Right forelimb (tissue), 1 donor: ENCODE measurements at regions not wholly inside any gene's neighbourhood (a gene's known extent, or its start where the extent isn't known, plus 50 kb on each side); places are given as distances from the start of the nearest gene placed in this dataset.

ENCODE experiments used
- DNase-seq: peaks from one replicate; pipeline ENCODE4 v3.0.0-alpha.2; 2018

DNA sequence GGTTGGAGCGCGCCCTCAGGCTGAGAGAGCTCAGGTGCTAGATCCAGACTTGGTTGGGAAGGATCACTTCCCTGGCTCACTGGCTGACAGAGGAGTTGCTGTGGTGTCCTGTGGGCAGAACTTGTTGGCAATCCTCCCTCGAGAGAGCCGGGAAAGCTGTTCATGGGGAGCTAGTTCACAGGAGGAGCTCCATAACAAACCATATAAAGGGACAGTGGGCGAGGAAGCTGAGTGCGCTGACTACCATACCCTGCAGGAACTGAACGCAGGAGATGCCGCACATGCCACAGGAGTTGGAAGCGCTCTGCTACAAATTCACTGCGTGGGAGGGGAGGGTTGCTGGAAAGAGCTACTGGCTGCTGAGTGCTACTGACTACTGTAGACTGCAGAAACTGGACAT, 243.2 kb downstream of the OGFRL1 start:
- DNase-seq, result no peak

DNA sequence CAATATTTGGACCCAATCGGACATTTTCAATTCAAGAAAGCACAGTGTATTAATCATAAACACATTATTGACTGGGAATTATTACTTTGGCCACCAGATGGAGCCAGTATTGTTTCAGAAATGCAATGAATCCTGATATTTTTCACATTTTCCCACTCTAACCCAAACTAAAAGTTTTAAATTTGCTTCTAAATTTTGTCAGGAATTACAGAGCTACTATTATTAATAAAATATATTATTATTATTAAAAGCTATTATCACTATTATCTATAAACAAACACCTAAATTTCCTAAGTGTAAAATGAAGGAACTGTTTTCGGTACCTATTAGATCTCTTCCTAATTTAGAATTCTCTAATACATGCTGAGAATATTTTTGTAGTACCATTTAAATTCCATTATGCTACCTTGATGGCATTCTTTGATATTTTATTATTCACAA, 245.3 kb downstream of the OGFRL1 start:
- DNase-seq, result no peak

DNA sequence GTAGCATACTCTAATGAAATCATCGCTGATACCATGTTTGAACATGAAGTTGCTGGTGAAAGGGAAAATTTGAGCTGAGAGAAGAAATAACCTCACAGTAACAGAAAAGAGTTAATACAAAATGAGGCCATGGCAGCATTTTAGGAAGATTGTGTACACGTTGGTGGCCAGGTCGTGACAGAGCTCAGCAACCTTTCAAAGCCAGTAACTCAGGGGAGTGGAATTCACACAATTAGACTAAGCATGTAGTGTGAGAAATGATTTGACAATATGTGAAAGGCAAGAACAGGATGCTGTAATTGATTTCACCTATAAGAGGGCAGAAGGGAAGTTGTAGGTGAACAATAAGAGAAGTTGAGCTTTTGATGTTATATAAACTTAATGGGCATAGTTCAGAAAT, 246.3 kb downstream of the OGFRL1 start:
- no peak for DNase-seq

DNA sequence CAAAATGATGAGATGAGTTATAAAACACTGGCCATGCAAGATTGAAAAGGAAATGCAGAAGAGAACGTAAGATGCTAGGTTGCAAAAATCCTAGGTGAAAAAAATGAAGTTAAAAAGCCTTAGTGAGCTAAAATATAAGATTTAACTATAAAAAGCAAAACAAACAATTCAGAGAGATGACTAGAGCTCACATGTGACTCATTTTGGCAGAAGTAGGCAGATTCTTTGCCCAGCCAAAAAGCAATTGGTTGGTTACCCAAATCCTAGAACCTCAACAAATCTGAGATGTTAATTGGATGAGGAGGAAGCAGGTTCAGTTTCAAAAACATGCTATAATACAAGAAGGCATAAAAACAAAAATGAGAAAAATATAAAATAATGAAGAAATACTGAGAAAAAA, 249.1 kb downstream of the OGFRL1 start:
- no peak for DNase-seq

DNA sequence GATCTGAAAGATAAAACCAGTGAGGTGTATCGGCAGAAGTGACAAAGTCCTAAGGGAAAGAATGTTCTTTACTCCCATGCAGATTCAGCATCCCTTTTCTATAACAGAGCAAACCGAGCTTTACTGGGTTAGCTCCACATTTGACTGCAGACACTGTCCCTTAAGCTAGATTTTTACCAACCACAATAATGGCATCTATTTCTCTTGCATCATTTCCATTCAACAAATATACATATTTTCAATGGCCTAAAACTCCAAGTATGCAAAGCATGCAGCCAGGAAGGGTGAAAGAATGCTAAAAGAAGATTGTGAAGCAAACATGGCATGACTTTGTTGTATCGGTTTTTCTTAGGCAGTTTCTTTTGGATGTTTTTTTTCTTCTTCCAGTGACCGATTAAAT, 255.4 kb downstream of the OGFRL1 start:
- DNase-seq, result no peak

DNA sequence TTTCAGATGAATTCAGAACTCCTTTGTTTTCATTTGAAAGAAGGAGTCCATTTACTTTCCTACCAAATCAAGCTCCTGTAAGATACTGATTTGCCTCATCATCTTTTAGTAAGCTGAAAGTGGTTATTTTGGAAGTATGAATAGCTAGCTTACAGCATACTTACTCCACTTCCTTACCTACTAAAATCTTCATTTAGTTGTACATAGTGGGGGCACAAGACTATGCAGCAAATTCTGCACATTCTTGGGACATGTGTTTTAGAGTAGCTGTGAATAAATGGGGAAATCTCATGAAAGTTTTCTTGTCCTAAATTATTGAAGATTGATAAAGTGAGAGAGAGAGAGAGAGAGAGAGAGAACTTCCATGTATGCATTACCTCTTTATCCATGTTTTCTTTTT, 256.3 kb downstream of the OGFRL1 start:
- no peak for DNase-seq

DNA sequence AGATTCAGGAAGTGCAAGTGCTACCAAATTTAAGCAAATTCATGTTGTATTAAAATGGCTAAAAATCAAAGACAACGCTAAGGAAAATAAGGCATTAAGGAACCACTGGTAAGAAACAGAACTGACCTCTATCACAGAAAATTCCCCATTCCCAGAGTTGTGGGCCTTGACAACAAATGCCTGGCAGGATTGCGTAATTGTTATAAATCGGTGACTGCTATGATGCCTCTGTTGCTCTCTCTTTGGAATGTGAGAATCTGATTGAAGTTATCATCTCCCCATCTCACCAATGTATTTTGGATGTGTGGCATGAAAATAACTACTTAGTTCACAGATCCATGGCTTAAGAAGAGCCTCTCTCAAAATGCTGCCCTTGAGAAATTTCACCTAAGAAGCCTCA, 257.3 kb downstream of the OGFRL1 start:
- no peak for DNase-seq

DNA sequence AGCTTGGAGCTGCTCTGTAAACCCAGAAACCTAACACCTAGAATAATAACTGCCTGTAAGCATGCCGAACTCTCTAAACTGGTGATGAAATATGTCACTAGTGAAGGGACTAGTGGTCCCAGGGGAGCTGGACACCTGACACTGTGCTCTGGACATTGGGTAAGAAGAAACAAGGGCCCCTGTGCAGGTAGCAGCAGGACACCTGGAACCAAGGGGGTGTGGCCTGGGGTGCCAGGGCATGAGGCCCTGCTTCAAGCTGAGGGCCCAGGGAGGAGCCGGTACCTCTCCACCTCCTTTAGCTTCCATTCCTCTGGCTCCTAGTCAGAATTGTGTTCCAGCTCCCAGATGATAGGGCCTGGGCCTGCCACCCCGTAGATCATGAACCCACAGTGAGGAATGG, 263.2 kb downstream of the OGFRL1 start:
- DNase-seq, result no peak

DNA sequence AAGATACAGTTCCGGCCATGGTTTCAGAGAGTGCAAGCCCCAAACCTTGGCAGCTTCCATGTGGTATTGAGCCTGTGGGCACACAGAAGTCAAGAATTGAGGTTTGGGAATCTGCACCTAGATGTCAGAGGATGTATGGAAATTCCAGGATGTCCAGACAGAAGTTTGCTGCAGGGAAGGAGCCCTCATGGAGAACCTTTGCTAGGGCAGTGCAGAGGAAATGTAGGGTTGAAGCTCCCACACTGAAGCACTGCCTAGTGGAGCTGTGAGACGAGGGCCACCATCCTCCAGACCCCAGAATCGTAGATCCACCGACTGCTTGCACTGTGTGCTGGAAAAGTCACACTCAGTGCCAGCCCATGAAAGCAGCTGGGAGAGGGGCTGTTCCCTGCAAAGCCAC, 267.5 kb downstream of the OGFRL1 start:
- DNase-seq, result no peak

DNA sequence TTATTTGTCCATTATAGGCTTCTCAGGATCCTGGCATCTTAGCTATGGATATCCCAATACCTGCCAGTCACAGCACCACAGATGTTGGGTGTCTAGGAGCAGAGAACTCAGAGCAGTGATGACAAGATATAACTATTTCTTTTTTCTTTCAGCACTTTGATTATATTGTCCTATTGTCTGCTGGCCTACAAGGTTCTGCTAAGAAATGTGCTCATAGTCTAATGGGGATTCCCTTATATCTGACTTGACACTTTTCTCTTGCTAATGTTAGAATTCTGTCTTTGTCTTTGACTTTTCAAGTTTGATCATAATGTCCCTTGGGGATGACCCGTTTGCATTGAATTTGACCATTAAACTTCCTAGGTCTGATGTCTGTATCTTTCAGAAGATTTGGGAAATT, 270.4 kb downstream of the OGFRL1 start:
- DNase-seq, result no peak

DNA sequence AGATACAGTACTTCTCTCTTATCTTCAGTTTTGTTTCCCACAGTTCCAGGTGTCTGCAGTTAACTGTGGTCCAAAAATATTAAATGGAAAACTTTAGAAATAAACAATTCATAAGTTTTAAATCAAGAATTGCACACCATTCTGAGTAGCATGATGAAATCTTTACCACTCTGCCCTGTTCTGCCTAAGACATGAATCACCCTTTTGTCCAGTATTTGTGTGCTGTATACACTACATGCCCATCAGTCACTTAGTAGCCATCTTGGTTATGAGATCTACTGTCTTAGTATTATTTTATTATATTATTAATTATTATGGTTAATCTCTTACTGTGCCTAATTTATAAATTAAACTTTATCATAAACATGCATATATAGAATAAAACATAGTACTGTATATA, 279.0 kb downstream of the OGFRL1 start:
- no peak for DNase-seq

DNA sequence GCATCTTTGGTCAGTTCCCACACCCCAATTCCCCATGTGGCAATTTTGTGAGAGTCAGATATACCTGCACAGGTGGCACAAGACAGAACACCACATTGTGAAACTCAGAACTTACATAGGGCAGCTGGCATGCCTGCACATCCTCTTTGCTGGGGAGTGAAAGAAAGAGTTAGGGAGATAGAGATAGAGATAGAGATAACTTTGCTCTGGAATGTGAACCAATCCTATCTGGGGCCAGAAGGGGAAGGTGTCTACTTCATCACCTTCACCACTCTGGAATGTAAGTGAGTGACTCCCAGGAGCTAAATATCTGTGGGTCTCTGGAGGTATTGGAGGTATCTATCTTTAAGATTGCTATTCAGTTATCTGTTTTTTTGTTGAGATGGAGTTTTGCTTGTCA, 289.2 kb downstream of the OGFRL1 start:
- no peak for DNase-seq

DNA sequence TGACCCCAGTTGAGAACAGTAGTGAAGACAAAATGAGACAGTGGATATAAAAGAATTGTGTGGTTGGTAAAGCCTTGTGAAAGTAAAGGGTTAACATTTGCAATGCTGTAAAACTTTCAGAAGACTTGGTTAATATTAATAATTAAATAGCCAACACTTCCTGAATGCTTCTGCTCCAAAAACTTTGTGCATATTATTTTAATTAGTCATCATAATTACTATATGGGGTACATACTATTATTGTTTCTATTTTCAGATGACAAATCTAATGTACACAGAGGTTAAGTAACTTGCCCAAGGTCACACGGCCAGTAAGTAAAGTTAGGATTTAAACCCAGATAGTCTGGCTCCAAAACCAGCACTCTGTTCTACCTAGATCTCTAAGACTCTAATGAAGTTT, 291.3 kb downstream of the OGFRL1 start:
- no peak for DNase-seq

DNA sequence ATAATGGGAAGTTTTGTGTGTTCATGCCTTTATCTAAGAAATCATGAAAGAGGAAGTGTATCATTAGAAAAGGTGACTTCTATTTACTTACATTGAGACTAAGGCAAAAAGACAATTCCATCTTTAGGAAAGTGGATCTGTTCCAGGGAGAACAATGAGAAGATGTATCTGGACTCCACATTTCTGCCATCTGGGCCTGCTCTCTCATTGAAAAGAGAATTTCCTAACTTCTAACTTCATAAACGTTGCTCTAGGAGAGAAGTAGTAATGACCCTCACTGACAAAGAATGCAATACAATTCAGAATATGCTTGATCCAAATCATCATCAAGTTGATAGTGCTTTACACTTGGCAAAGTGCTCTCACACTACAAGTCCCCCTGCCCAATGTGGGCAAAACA, 294.2 kb downstream of the OGFRL1 start:
- DNase-seq, result no peak

DNA sequence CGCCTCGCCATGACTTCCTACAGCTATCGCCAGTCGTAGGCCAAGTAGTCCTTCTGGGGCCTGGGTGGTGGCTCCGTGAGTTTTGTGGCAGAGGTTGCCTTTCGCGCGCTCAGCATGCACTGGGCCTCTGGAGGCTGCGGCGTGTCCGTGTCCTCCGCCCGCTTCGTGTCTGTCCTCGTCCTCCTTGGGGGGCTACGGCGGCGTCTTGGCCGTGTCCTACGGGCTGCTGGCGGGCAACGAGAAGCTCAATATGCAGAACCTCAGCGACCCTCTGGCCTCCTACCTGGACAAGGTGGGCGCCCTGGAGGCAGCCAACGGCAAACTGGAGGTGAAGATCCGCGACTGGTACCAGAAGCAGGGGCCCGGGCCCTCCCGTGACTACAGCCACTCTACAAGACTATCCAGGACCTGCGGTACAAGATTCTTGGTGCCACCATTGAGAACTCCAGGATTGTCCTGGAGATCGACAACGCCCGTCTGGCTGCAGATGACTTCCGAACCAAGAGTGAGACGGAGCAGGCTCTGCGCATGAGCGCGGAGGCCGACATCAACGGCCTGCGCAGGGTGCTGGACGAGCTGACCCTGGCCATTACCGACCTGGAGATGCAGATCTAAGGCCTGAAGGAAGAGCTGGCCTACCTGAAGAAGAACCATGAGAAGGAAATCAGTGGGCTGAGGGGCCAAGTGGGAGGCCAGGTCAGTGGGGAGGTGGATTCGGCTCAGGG, 296.3 kb downstream of the OGFRL1 start:
- no peak for DNase-seq

DNA sequence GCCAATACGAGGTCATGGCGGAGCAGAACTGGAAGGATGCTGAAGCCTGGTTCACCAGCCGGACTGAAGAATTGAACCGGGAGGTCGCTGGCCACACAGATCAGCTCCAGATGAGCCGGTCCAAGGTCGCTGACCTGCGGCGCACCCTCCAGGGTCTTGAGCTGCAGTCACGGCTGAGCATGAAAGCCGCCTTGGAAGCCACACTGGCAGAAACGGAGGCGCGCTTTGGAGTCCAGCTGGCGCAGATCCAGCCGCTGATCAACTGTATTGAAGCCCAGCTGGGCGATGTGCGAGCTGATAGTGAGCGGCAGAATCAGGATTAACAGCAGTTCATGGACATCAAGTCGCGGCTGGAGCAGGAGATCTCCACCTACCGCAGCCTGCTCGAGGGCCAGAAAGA, 296.9 kb downstream of the OGFRL1 start:
- no peak for DNase-seq

DNA sequence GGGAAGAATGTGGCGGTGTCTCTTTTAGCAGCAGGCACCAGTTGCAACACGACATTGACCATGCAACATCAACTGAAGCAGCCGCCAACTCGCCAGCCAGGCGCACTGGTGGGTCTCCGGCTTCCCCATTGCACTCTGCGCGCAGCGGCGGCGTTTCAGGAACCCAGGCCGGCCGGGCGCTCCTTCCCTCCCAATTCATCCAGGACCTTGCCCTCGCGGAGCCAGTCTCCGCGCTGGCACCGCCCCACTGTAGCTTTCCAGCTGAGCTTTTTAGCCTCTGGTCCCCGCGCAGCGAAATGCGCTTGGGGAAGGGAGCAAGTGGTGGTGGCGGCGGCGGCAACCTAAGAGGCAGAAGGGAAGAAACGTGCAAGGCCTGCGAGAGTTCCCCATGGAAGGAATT, 297.9 kb upstream of the RIMS1 start:
- no peak for DNase-seq

DNA sequence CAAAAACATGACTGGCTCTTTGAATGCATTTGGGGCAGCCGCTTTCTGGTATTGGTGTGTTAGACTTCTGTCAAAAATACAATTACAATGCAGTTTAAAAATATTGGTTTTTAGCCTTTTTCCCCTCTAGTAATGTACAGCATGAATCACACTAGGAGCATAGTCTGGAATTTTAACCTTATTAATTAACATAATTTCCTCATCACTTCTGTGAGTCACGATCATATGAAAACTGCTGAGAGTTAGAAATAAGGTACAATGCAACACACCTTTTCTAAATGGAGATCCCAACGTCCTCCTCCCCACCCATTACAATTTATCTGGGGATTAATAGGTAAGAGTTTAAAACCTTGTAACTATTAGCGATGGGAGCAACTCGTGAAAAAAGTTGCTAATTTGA, 297.1 kb upstream of the RIMS1 start:
- DNase-seq, result no peak

DNA sequence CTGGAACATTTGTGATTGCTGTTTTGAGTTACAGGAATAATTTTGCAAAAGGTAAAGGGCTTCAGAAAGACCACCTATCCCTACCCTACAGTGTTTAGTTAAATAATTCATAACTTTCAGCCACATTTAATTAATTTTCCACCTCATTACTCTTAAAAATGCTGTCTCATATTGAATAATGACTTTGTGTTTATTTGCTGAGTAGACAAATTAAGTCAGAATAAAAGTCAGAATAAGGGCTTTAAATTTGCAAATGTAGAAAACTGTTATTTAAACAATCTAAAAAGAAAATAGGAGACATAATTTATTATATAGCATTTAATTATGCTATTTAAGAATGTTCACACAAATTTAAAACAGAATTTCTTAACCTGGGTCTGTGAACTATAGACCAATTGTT, 293.7 kb upstream of the RIMS1 start:
- no peak for DNase-seq

DNA sequence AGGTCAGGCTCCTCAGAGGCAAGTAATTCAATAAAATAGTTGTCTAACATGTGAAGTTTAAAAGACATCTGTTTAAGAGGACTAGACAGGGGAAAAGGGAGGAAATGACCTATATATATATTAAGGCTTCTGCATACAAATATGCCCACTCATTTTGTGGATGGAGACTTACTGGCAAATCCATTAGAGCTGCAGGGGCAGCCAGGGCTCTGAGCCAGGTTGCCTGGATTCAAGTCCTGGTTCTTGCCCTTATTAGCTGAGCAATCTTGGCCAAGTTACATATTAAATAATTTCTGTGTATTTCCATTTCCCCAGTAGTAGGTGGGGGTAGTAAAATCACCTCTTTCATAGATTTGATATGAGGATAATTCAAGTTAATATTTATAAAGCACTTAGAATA, 287.0 kb upstream of the RIMS1 start:
- peak; percentile 65 for DNase-seq

DNA sequence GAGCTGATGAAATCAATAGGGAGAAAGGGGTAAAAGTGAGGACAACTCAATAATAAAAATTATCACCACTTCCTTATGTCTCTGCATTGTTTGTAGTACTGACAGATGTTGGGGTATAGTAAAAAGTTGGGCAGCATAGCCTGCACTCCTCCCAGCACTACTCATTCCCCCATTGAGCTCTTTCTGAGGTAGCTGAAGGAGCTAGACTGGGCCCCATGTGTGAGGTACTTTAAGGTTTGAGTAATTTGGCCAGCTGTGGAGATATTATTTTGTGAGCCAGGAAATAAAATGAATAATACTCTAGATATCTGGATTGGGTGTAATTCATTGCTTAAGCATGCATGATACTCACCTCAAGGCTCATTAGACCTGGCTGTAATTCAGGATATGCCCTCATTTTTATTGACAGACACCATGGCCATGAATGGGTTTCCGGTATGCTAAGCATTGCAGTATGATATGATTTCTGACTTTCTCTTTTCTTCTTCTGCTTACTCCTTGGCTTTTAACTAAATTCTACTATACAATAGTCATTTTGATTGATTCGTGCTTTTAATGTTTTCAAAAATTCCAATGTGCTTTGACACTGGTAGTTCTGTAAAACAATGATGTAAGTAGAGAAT, 283.9 kb upstream of the RIMS1 start:
- DNase-seq, result no peak

DNA sequence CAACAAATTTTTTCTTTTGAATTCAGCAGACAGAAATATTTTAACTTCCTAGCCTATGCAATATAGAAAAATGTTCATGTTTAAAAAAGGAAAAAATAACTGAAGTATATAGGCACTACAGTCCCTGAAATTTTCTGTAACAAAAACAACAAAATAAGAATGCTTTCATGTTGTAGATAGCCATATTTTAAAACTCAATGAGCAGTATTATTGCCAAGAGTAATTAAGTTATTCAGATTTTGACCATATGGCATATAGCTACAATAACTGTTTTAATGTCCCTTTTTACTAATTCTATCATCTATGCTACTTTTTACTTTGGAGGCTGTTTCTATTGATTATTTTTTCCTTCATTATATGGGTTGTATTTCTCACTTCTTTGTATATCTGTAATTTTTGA, 283.3 kb upstream of the RIMS1 start:
- DNase-seq, result no peak

DNA sequence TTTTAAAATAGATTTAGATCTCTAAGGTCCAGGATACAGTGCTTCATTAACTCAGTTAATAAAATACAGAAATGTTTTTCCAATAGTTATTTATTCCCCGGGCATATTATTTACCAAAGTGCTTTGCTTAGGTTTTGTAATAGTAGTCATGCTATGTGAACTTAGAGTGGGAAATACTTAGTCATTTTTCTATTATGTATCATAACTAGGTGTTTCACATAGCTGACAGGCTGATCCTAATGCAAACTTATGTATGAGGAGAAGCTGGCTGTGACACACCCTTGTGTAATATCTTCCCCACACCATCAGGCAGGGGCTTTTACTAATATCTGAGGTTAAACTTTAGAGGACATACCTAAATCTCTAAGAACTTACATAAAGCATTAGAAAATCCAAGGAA, 277.7 kb upstream of the RIMS1 start:
- DNase-seq, result no peak

DNA sequence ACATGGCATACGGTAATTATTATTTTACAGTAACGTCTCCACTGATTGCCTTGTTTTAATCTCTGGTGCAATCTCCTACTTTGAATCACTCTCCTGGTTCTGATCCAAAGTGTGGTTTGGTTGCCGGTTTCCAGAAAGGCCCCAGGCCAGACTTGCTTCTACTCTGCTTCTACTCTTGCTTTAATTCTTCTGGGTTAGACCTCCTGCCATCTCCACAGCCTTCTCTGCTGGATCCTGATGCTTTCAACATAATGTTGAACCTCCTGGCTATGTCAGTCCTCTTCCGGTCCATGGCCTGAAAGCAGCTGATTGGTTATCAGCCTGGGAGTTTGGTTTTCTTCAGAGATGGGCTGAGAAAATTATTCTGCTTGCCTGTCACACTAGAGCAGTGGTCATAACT, 266.5 kb upstream of the RIMS1 start:
- no peak for DNase-seq

DNA sequence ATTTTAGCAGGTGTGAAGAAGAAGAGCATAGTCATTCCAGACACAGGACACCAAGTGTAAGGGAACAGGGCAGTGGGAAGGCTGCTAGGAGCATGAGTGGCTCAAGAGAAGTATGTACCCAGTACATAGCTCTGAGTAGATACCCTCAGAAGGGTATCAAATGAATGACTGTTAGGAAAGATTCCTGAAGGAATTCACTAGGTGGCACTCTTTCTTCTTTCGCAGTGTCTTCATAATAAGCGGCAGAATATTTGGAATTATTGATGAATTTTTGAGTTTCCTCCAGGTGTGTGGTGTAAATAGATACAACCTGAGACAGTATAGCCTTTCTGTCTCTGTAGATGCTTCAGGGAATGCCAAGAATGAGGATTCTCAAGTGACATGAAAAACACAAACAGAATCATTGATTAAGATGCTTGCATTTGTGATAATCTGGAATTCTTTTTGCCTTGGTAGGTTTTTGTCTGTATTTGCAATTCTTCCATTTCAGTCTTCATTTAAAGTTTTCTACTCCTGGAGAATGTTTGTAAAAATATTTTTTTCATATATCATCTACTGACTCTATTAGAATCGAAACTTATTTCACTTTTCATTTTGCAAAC, 264.3 kb upstream of the RIMS1 start:
- DNase-seq, result no peak
